Body of pancreas (tissue), 4 donors: ENCODE measurements at regions not wholly inside any gene's neighbourhood (a gene's known extent, or its start where the extent isn't known, plus 50 kb on each side); places are given as distances from the start of the nearest gene placed in this dataset.

Experiments used
- CTCF ChIP-seq, 7 experiments: fragments of 450-650 bp in 4 of 7; fragments of 200-600 bp in 3 of 7; sonication (generic) in 3 of 7; IDR thresholded peaks; one replicate each; pipeline ENCODE4 v1.5.1; 2016 to 2019; ENCODE audit warnings: antibody characterized with exemption in 7 of 7
- POLR2A ChIP-seq, 3 donors: fragments of 450-650 bp; IDR thresholded peaks; one replicate each; pipeline ENCODE4 v1.6.1; 2016; ENCODE audit warnings: antibody characterized with exemption in 3 of 3, mild to moderate bottlenecking in 2 of 3

- no peak for TF ChIP-seq CTCF (IDR thresholded peaks at IDR 0.05)
- TF ChIP-seq POLR2A (IDR thresholded peaks at IDR 0.05), result no peak
Measured at GRCh38 chr10:2414562-2414961, 652.8 kb upstream of the PFKP start.
